ENCODE measurements at regions not wholly inside any gene's neighbourhood (a gene's known extent, or its start where the extent isn't known, plus 50 kb on each side); places are given as distances from the start of the nearest gene placed in this dataset.

- Mint-ChIP-seq H3K27me3 (peaks cover 4% of the 10 kb centered on the region), H3K4me3 (no peak overlapping the region), H3K27ac (no peak overlapping the region), H3K9me3 (no peaks in the 10 kb centered on the region), H3K4me1 (no peaks in the 10 kb centered on the region), H3K36me3 (no peaks in the 10 kb centered on the region)
Observed at GRCh38 chr11:11709447-11710239, 87.8 kb upstream of the GALNT18 start.

- H3K27ac Mint-ChIP-seq, result no peak overlapping the region
- H3K4me1 Mint-ChIP-seq, result no peaks in the 10 kb centered on the region
- H3K4me3 Mint-ChIP-seq, result no peak overlapping the region
- H3K27me3 Mint-ChIP-seq, result peaks cover 4% of the 10 kb centered on the region
- H3K9me3 Mint-ChIP-seq, result no peaks in the 10 kb centered on the region
- H3K36me3 Mint-ChIP-seq, result no peaks in the 10 kb centered on the region
Observed at GRCh38 chr11:11708256-11708655, 86.5 kb upstream of the GALNT18 start.

GRCh38 chr11:11706028-11706427 is 84.2 kb upstream of the GALNT18 start:
- H3K27ac Mint-ChIP-seq, result no peak overlapping the region
- peaks cover 3% of the 10 kb centered on the region for H3K27me3 Mint-ChIP-seq
- H3K9me3 Mint-ChIP-seq, result no peaks in the 10 kb centered on the region
- H3K4me3 Mint-ChIP-seq, result no peak overlapping the region
- no peaks in the 10 kb centered on the region for H3K36me3 Mint-ChIP-seq
- no peaks in the 10 kb centered on the region for H3K4me1 Mint-ChIP-seq

GRCh38 chr11:11703885-11704284 is 82.1 kb upstream of the GALNT18 start:
- H3K9me3 Mint-ChIP-seq, result no peaks in the 10 kb centered on the region
- H3K27ac Mint-ChIP-seq, result no peak overlapping the region
- H3K36me3 Mint-ChIP-seq, result no peaks in the 10 kb centered on the region
- no peaks in the 10 kb centered on the region for H3K4me1 Mint-ChIP-seq
- peaks cover 3% of the 10 kb centered on the region for H3K27me3 Mint-ChIP-seq
- H3K4me3 Mint-ChIP-seq, result no peak overlapping the region

GRCh38 chr11:11701070-11701469 is 79.3 kb upstream of the GALNT18 start:
- no peaks in the 10 kb centered on the region for H3K36me3 Mint-ChIP-seq
- H3K9me3 Mint-ChIP-seq, result no peaks in the 10 kb centered on the region
- no peaks in the 10 kb centered on the region for H3K27me3 Mint-ChIP-seq
- H3K27ac Mint-ChIP-seq, result no peak overlapping the region
- no peaks in the 10 kb centered on the region for H3K4me1 Mint-ChIP-seq
- H3K4me3 Mint-ChIP-seq, result no peak overlapping the region

- H3K36me3 Mint-ChIP-seq, result no peaks in the 10 kb centered on the region
- H3K9me3 Mint-ChIP-seq, result no peaks in the 10 kb centered on the region
- no peaks in the 10 kb centered on the region for H3K4me1 Mint-ChIP-seq
- H3K27ac Mint-ChIP-seq, result no peak overlapping the region
- H3K4me3 Mint-ChIP-seq, result no peak overlapping the region
- H3K27me3 Mint-ChIP-seq, result peaks cover 5% of the 10 kb centered on the region
Observed at GRCh38 chr11:11697796-11698195, 76.0 kb upstream of the GALNT18 start.

- peaks cover 10% of the 10 kb centered on the region for H3K27me3 Mint-ChIP-seq
- no peaks in the 10 kb centered on the region for H3K9me3 Mint-ChIP-seq
- H3K27ac Mint-ChIP-seq, result no peak overlapping the region
- H3K4me1 Mint-ChIP-seq, result no peaks in the 10 kb centered on the region
- H3K36me3 Mint-ChIP-seq, result no peaks in the 10 kb centered on the region
- H3K4me3 Mint-ChIP-seq, result no peak overlapping the region
Observed at GRCh38 chr11:11691296-11692151, 69.7 kb upstream of the GALNT18 start.

GRCh38 chr11:11681536-11681935 is 59.7 kb upstream of the GALNT18 start:
- Mint-ChIP-seq H3K36me3 (no peaks in the 10 kb centered on the region), H3K27me3 (peaks cover 10% of the 10 kb centered on the region), H3K4me1 (no peaks in the 10 kb centered on the region), H3K4me3 (no peak overlapping the region), H3K27ac (no peak overlapping the region), H3K9me3 (peaks cover 4% of the 10 kb centered on the region)

GRCh38 chr11:11677672-11678356 is 56.0 kb upstream of the GALNT18 start:
- H3K4me1 Mint-ChIP-seq, result no peaks in the 10 kb centered on the region
- no peaks in the 10 kb centered on the region for H3K36me3 Mint-ChIP-seq
- H3K4me3 Mint-ChIP-seq, result no peak overlapping the region
- H3K27ac Mint-ChIP-seq, result no peak overlapping the region
- H3K27me3 Mint-ChIP-seq, result peaks cover 12% of the 10 kb centered on the region
- H3K9me3 Mint-ChIP-seq, result no peaks in the 10 kb centered on the region

GRCh38 chr11:11675671-11676181 is 53.9 kb upstream of the GALNT18 start:
- no peaks in the 10 kb centered on the region for H3K9me3 Mint-ChIP-seq
- no peaks in the 10 kb centered on the region for H3K36me3 Mint-ChIP-seq
- H3K4me3 Mint-ChIP-seq, result no peak overlapping the region
- H3K4me1 Mint-ChIP-seq, result no peaks in the 10 kb centered on the region
- peaks cover 6% of the 10 kb centered on the region for H3K27me3 Mint-ChIP-seq
- no peak overlapping the region for H3K27ac Mint-ChIP-seq

GRCh38 chr11:11672789-11673188 is 51.0 kb upstream of the GALNT18 start:
- H3K27me3 Mint-ChIP-seq, result peaks cover 10% of the 10 kb centered on the region
- no peaks in the 10 kb centered on the region for H3K9me3 Mint-ChIP-seq
- H3K4me1 Mint-ChIP-seq, result no peaks in the 10 kb centered on the region

GRCh38 chr11:11672101-11672500 is 50.3 kb upstream of the GALNT18 start:
- Mint-ChIP-seq H3K36me3 (no peaks in the 10 kb centered on the region), H3K27ac (no peak overlapping the region), H3K27me3 (peaks cover 12% of the 10 kb centered on the region), H3K4me3 (no peak overlapping the region), H3K9me3 (no peaks in the 10 kb centered on the region), H3K4me1 (no peaks in the 10 kb centered on the region)

More at GRCh38 chr11:11672789-11673188, 51.0 kb upstream of the GALNT18 start:
- Mint-ChIP-seq H3K27ac (no peak overlapping the region), H3K4me3 (no peak overlapping the region), H3K36me3 (no peaks in the 10 kb centered on the region)

All from activated naive CD4-positive, alpha-beta T cell treated with anti-CD3 and anti-CD28 coated beads, Interleukin-2, amount 50 U/mL, for 24 hours (primary cell).